ENCODE measurements at regions not wholly inside any gene's neighbourhood (a gene's known extent, or its start where the extent isn't known, plus 50 kb on each side); places are given as distances from the start of the nearest gene placed in this dataset.

GRCh38 chr2:65842104-65842503 is 409.7 kb upstream of the SPRED2 start:
- no peak for DNase-seq (ENCODE audit: low read depth)
- H3K36me3 ChIP-seq (ENCODE audit: control insufficient read depth, insufficient read depth, low read length): no peaks in the 10 kb centered on the region

GRCh38 chr2:65835975-65836549 is 403.7 kb upstream of the SPRED2 start:
- Histone ChIP-seq H3K36me3 (ENCODE audit: control insufficient read depth, insufficient read depth, low read length) (no peaks in the 10 kb centered on the region), H3K4me3 (ENCODE audit: low read depth, low read length) (no peak overlapping the region), H3K27me3 (ENCODE audit: control insufficient read depth, insufficient read depth, low read length) (no peaks in the 10 kb centered on the region)
- no peak for TF ChIP-seq CTCF (IDR thresholded peaks at IDR 0.05; ENCODE audit: insufficient read depth, low read length, poor library complexity, severe bottlenecking)
- DNase-seq (ENCODE audit: low read depth): no peak

More at GRCh38 chr2:65842104-65842503, 409.7 kb upstream of the SPRED2 start:
- TF ChIP-seq CTCF (IDR thresholded peaks at IDR 0.05; ENCODE audit: insufficient read depth, low read length, poor library complexity, severe bottlenecking): no peak
- Histone ChIP-seq H3K27me3 (ENCODE audit: control insufficient read depth, insufficient read depth, low read length) (no peaks in the 10 kb centered on the region), H3K4me3 (ENCODE audit: low read depth, low read length) (no peak overlapping the region)

GRCh38 chr2:65834771-65835475 is 402.5 kb upstream of the SPRED2 start:
- DNase-seq (ENCODE audit: low read depth): no peak
- TF ChIP-seq CTCF (IDR thresholded peaks at IDR 0.05; ENCODE audit: insufficient read depth, low read length, poor library complexity, severe bottlenecking): no peak
- no peaks in the 10 kb centered on the region for H3K27me3 ChIP-seq (ENCODE audit: control insufficient read depth, insufficient read depth, low read length)
- H3K36me3 ChIP-seq (ENCODE audit: control insufficient read depth, insufficient read depth, low read length): no peaks in the 10 kb centered on the region
- H3K4me3 ChIP-seq (ENCODE audit: low read depth, low read length): no peak overlapping the region

GRCh38 chr2:65834062-65834461 is 401.7 kb upstream of the SPRED2 start:
- no peak overlapping the region for H3K4me3 ChIP-seq (ENCODE audit: low read depth, low read length)
- H3K36me3 ChIP-seq (ENCODE audit: control insufficient read depth, insufficient read depth, low read length): no peaks in the 10 kb centered on the region
- DNase-seq (ENCODE audit: low read depth): no peak
- TF ChIP-seq CTCF (IDR thresholded peaks at IDR 0.05; ENCODE audit: insufficient read depth, low read length, poor library complexity, severe bottlenecking): no peak
- no peaks in the 10 kb centered on the region for H3K27me3 ChIP-seq (ENCODE audit: control insufficient read depth, insufficient read depth, low read length)

GRCh38 chr2:65831509-65831908 is 399.1 kb upstream of the SPRED2 start:
- no peaks in the 10 kb centered on the region for H3K27me3 ChIP-seq (ENCODE audit: control insufficient read depth, insufficient read depth, low read length)
- no peak for DNase-seq (ENCODE audit: low read depth)
- no peaks in the 10 kb centered on the region for H3K36me3 ChIP-seq (ENCODE audit: control insufficient read depth, insufficient read depth, low read length)
- TF ChIP-seq CTCF (IDR thresholded peaks at IDR 0.05; ENCODE audit: insufficient read depth, low read length, poor library complexity, severe bottlenecking): no peak
- no peak overlapping the region for H3K4me3 ChIP-seq (ENCODE audit: low read depth, low read length)

GRCh38 chr2:65826567-65826966 is 394.2 kb upstream of the SPRED2 start:
- DNase-seq (ENCODE audit: low read depth): no peak
- Histone ChIP-seq H3K27me3 (ENCODE audit: control insufficient read depth, insufficient read depth, low read length) (no peaks in the 10 kb centered on the region), H3K4me3 (ENCODE audit: low read depth, low read length) (no peak overlapping the region), H3K36me3 (ENCODE audit: control insufficient read depth, insufficient read depth, low read length) (no peaks in the 10 kb centered on the region)
- TF ChIP-seq CTCF (IDR thresholded peaks at IDR 0.05; ENCODE audit: insufficient read depth, low read length, poor library complexity, severe bottlenecking): no peak

Data from kidney epithelial cell (primary cell).